ENCODE measurements at regions not wholly inside any gene's neighbourhood (a gene's known extent, or its start where the extent isn't known, plus 50 kb on each side); places are given as distances from the start of the nearest gene placed in this dataset.
A peak's percentile ranks its signal among the peaks of the same experiment; 100 is the strongest.

DNA sequence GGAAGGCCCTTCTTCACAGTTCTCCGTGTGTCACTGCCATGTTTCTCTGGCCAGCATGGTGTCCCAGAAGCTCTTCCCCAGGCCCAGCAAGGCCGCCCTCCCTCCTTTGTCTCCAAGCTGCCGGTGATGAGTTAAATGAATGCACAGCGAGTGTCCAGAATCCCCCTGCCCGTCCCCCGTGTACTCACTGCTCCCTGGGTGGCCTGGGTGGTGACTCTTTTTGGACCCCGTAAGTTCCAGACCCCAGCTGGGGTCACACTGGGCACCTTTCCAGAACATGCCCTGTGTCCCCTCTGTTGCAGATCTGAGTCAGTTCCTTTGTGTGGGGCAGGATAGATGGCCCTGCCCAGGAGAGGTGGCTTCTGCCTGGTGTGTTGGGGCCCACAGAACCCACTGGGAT lies 95.0 kb downstream of the MRPL36 start:
- no peak for DNase-seq

DNA sequence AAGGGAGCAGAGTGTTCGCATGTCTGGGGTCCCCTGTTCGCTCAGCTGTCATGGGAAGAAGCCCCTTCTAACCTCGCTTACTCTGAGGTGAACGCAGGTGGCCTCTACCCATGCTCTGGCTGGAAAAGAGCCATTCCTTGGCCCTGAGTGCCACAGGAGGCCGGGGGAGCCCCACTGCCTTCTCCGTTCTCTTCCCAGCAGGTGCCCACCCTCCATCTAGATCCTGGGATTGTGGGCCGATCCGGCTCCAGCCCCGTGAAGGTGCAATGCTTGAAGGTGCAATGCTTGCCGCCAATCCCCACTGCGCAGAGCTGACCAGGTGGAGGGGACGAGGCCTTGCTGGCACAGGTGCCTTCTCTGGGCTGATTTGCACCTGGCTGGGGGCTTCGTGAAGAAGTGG lies 95.4 kb downstream of the MRPL36 start:
- DNase-seq: no peak

DNA sequence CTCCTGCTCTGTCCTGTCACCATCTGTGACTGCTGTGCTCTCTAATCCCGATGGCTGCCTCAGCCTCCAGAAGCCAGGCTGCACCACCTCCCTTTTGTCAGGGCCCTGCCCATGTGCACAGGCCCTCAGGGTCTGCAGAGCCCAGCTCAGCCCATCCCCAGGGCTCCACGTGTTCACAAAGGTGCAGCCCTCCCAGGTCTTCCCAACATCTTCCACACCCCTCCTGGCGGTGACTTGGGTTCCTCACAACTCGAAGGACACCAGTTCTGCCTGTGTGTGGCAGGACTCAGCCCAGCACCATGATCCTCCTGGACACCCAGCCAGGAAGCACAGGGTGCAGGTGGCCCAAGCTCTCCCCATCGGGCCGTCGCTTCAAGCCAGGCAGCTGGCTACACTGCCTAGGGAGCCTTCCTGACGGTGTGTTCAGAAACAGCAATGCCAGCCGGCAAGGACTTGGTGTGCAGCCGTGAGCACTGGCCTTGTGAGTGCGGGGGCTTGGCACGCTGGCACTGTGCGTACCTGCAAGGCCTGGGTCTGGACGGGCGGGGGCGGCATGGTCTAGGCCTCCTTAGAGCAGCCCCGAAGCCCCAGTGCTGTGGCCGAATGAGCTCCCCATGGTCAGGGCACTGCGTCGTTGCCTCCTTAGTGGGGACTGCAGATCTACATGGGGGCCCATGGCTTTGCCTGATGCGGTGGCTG lies 96.1 kb downstream of the MRPL36 start:
- no peak for DNase-seq

DNA sequence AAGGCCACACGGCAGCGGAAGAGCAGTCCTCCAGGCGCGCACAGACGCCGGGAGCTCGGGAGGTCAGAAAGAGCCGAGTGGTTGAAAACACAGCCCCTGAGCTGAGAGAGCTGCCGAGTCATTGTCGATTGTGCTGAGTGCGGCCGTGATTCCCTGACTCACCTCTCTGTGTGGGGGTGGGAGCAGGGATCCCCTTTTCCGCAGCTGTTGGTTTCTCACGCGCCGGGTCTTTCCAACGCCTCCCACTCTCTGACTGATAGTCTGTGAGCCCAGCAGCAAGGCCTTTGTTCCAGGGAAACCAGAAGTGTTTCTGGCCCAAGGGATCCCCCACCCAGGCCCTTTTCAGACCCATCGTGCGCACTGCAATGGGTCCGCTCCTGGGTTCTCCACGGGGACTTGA lies 97.3 kb downstream of the MRPL36 start:
- no peak for DNase-seq

DNA sequence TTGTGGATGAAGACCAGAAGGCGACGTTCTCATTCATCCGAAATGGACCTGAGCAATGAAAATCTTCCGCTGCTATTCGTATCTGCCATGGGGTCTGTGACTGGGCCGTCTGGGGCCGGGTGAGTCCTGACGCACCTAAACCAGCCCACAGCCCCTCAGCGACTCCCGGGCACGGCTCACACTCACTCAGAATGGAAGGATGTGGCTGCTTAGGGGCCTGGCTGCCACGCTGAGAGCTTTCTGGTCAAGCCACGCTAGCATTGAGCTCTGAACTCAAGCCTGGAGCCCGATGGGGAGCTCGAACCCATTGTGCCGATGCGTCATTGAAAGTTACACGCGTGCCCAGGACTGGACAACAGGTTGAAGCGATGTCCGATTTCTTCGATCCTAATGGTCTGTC lies 97.8 kb downstream of the MRPL36 start:
- no peak for DNase-seq

DNA sequence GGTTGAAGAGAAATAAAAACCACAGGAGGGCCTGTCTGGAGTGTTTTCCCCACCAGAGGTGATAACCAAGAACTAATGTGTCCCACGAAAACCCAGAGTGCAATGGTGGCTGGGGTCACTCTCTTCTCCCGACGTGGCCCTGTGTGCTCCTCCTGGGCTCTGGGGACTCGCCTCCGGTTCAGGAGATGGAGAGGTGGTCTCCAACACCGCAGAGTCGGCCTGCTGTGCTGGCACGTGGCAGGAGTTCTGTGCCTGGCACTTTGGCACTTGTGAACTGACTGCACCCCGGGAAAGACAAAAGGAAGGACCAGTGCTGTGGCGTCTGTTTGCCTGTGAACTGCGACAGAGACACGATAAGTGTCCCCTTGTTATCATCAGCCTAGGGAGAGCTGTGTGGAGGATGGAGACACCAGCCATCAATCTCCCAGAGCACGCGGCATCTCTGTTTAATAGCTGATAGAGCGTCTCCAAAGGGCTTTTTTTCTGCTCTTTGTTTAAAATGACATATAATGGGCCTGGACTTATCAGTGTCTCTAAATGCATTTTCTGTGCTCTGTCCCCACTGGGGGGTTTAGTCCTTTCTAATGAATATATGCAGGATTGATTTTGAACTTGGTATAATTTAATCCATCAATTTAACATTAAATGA lies 98.3 kb downstream of the MRPL36 start:
- DNase-seq: no peak

DNA sequence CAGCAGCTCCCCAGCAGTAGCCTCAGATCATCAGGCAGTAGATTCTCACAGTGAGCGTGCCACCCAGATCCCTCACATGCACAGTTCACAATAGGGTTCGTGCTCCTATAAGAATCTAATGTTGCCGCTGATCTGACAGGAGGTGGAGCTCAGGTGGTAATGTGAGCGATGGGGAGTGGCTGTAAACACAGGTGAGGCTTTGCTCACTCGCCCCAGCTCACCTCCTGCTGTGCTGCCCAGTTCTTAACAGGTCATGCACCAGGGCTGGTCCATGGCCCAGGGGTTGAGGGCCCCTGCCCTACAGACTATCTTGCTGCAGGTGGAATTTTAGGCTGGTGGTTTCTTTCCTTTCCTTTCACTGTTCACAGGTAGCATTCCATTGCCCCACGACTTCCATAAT lies 100.2 kb downstream of the MRPL36 start:
- no peak for DNase-seq

DNA sequence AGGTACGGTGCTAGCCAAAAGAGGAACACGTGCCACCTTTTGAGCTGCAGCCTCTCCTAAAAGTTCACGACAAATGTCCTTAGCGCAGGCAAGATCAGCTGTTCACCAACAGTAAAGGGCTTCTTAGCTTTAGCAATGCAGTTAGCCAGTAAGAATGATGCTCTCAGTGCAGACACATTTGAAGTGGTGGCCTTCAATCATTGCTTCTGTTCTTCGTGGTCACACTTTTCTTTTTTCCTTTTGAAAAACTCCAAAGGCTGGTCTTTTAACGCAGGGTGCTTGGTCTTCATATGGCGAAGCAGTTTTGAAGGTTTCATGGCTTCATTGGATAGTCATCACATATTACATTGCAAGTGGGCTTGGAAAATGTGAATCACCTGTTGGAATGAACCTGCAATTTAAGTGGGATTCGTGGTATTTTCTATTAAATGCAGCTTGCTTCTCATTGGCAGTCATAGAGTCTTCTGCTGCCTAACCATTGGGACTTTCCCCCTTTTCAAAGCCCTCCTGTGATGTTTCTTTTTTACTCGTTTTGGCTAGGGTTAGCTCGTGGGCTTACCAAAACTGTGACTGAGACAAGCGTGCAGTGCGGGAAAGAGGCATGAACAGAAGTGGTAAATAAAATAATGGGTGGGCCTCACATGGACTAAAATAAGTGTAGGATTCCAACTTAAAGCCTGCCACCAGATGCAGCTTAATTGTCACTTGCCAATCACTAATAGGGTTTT lies 100.9 kb downstream of the MRPL36 start:
- DNase-seq: no peak

DNA sequence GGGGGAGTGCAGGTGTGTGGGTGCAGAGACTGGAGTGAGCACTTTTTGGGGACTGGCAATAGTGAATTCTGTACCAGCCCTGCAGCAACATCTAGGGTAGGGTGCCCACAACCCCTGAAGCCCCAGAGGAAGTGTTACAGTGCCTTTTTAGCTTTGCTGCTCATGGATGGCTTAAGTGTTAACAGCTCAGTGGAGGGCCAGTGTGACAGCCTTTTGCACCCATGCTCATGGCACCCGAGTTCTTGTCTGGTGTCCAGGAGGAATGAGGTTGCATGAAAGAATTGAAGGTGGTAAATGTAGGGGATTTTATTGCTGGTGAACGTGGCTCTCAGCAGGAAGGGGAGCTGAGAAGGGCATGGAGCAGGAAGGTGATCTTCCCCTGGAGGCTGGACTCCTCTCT lies 107.3 kb downstream of the MRPL36 start:
- DNase-seq: no peak

DNA sequence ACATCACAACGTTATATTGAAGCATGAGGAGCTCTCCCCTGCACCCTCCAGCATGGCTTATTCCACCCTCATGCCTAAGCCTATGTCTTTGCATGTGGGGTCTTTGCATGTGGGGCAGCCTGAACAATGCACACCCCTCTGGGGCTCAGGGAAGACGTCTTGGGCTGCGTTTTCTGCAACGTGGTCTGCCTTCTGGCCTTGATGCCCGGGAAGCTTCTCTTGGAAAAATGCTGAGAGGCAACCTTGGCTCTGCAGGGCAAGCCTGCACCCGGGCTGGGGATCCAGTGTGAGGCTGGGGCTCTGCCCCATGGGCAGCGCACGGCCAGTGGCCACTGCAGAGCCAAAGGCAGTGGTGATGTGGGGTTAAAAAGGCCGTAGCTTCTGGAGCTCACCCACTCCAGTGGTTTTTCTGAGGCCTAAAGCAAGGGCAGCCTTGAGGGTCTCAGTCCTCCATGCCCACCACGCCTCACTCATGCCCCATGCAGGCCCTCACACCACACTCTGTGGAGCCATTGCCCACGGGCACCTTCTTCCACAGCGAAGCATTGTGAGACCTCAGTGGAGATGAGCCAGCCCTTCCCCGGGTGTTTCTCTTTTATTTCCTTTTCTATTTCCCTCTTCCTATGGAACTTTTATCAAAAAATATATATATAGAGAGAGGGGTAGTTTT lies 112.2 kb downstream of the MRPL36 start:
- DNase-seq: no peak

DNA sequence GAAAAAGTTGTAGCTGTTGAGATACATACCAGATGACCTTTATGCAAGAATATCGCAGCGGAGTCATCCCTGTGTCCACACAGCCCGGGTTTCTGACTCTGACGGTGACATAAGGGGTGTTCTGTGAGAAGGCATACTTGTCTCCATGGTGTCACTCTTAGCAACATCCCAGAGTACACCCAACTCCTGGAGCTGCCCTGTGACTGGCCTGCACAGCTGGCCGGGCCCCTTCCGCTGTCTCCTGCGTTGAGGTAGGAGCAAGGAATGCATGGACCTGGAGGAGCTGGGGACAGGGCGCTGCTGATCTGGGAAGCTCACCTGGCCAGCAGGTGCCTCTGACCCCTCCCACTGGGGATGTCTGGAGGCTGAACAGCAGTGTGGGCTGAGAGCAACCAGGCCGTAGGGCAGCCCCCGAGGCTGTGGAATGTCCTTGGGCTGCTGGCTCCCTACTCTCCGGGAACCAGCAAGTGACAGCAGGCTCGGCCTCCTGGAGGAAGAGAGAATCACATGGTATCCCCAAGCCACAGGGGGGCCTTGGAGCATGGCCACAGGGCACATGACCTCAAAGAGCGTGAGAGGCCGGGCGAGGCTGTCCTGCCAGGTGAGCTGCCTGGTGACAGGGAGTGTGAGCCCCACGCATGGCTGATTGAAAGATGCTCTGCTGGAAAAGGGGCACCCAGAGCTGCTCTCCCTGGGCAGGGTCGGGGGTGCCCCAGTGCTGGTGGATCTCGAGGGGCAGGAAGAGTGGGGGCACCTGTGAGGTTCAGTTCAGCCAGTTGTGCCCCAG lies 113.4 kb downstream of the MRPL36 start:
- no peak for DNase-seq

DNA sequence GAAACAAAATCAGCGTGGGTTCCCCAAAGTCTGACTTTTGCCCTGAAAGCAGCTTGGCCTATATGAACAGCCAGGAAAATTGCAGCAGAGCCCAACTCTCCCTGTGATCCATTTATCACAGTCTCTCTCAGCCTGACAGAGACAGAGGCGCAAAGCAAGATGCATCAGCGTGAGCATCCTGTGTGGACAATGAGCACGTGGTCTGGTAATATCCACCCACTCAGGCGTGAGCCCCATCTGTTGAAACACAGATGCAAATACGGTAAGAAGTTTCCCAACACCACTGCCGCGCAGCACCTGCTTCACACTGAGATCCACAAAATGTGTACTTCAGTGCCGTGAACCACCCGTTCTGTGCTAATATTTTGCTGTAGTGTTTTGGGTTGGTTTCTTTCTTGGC lies 114.6 kb downstream of the MRPL36 start:
- no peak for DNase-seq

DNA sequence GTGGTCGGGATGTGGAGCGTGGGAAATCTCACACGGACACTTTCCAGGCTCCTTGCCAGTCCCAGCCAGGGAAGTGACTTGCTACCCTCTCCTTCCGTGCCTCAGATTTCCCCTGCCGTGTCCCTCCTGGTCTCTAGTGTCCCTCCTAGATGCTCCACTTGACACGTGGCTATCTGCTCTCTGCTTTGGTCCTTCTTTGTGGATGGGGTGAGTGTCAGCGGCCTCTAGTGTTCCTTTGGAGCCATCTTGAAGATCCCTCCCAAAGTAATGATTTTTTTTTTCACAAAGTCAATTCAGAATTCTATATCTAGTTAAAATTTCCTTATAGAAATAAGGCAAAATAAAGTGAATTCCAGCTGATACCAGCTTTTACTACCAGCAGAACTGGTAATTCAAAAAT lies 117.7 kb downstream of the MRPL36 start:
- DNase-seq: no peak

DNA sequence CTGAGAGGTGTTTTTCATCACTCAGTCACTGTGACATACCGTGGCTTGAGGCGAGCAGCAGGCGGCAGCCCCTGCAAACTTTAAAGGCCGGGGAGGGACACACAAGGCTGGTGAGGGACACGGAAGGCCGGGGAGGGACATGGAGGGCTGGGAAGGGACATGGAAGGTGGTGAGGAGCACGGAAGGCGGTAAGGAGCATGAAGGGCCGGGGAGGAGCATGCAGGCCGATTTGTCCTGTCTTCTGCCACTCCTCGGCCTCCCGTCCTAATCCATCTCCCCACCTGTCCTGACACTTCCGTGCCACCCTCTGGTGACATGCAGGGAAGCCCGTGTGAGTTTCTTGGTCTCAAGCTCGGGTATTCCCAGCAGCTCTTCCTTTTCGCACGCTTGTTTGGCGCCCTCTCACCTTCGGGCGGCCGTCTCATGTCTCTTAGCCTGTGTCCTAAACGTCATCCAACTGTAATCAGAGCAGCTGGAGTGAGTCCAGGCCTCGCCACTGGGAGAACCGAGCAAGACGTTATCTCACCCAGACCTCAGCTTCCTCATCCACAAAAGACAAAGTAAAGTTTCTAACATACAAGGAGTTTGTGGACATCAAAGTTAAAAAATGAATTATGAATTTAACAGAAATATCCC lies 126.5 kb downstream of the MRPL36 start:
- DNase-seq: no peak

DNA sequence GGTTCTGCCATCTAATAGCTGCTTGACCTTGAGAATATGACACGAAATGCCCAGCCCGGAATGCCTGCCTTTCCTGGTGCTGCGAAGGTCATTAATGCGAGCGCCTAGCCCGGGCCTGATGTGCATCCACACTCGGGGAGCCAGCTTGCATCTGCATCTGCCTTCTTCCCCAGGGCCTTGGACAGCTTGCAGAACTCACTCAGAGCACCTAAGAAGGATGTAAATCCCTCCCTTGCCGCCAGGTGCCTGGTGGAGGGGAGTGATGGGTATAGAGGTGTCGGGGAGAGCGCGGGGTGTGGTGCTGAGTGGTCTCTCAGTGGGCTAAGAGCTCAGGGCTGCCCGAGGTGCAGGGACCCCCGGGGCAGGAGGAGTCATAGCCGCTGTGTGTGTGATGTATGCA lies 127.2 kb downstream of the MRPL36 start:
- DNase-seq: no peak

DNA sequence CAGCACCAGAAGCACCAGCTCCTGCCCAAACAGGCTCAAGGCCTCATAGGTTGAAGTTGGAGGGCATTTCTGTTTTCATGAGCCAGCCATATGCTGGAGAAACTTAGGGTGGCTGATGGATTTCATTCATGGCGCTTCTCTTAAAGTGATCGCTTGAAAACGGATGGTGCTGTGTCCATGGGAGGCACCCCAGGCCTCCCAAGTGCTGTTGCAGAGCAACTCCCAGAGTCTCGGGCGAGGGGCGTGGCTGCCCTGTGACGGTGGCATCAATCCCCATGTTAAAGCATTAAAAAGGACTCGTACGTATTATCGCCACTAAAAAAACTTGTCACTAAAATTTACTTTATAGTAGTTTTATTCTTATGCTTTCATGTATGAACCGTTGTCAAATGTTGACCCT lies 128.3 kb downstream of the MRPL36 start:
- DNase-seq: no peak

DNA sequence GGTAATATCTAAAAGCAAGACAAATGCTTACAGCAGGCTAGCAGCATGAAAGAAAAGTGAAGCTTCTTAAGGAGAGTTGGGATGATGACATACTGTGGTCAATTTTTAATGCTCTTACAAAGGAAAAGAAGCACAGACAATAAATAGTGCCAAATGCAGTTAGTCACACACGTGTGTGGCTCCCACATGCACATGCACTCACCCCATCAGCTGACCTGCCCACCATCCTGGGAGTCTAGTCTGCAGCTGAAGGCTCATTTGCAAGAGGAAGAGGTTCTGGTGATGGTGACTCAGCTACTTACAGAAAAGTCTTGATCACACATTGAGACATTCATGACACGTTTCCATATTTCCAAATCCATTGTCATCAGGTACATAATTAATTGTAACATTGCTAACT lies 129.3 kb downstream of the MRPL36 start:
- no peak for DNase-seq

DNA sequence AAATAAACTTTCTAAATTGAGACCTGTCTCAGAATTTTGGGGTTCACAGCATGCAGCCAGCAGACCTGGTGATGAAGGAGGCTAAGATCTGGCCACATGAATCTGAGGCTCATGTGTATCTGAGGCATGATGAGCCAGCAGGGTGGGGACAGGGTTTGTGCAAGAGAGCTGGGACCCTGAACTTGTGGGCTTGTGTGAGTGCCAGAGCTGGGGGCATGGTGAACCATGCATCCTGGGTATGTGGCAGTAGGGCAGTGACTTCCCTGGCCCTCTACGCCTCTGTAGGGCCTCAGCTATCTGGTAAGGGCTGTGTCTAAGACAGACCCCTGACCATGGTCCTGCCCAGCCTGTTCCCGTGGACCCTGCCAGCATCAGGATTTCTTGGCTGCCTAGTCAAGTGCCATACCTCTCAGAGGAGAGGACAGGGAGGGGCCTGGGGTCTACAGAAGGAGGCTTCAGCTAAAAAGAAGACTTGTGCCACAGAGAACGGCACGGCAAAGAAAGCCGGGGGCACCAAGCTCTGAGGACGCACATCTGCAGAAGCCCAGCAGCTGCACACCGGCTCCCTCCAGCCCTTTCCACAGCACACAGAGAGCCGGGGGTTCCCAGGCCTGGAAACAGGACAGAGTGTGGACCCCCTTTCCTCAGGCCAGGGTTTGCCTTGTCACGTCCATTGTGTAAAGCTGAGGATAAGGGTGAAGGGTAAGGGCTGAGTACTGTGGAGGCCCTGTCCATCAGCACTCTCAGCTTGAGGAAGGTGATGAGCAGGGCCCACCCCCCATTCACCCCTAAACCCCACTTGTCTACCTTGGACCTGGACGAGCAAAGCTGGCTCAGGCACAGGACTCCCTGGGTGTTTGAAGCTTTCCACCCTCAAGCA lies 130.1 kb downstream of the MRPL36 start:
- no peak for DNase-seq

DNA sequence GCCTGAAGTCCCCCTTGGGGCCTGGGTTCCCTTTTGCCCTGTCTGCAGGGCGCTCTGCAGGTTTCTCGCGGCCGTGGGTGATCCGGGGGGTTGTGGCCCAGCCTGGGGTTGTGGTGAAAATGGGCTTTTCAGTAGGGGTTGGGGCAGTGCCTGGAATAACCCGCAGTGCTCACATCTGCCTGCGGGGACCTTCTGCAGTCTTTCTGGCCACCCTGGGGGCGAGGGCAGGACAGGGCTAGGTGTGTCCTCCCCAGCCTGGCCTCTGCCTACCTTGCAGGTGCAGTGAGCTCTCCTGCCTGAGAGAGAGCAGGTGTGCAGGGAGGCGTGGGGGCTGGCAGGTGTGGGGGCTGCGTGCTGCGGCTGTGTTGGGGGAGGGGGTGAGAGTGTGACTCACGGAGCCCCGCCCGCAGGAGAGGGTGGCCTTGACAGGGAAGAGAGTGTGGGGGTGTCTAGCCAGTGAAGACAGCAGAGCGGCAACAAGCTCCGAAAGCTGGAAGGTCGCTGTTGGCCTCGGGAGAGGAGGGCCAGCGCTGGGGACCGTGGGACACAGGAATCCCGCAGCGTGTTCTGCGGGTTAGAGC lies 131.4 kb downstream of the MRPL36 start:
- peak; percentile 30 to 38 for DNase-seq

DNA sequence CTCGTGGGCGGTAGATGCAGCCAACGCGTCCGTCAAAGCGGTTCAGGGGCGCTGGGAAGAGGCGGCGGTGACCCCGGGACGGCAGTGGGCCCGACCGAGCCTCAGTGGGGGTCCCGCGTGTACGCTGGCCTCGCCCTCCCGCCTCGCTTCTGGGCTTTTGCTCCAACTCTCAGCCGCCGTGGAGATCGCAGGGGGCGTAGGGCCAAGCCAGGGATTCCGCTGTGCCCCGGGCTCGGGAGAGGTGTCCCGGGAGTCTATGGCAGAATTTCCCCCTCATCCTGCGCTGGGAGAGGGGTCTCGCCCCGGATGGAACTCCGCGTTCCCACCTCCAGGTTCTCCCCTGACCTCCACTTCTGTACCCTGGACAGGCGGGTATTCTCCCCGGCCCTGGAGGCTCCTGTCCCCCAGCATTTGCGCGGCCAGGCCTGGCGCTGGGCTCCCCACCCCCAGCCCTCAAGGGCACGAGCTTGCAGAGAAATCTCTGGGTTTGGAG lies 131.9 kb downstream of the MRPL36 start:
- DNase-seq: no peak

All from activated CD4-positive, alpha-beta T cell treated with anti-CD3 and anti-CD28 coated beads, Interleukin-2, amount 50 U/mL, for 4 hours (primary cell).